ENCODE measurements at regions not wholly inside any gene's neighbourhood (a gene's known extent, or its start where the extent isn't known, plus 50 kb on each side); places are given as distances from the start of the nearest gene placed in this dataset.
"Not testable (repeated sequence)": the region's sequence is repeated elsewhere in the genome, so short reads cannot be mapped to it uniquely, and the experiment has no call there.

DNA sequence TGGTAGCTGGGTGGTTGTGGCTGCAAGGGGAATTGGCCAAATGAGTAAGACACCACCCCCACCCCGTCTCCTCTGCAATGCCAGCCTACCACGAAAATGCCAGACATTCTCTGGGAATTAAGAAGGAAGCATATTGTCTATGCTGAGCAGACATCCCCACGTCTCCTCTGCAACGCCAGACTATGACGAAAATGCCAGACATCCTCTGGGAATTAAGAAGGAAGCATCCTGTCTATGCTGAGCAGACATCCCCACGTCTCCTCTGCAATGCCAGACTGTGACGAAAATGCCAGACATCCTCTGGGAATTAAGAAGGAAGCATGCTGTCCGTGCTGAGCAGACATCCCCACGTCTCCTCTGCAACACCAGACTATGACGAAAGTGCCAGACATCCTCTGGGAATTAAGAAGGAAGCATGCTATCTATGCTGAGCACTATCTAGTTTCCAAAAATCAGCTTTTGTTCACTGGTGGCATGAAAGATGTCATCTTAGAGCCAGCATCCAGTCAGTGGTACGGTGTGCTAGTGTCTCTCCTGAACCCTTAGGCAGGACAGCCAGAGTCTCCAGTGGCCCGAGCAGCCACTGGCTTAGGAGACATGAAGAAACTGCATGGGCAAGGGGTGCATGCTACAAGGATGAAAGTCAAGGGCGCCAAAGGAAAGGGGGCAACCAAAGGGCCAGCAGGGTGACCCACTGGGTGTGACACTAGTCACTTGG, 339.8 kb upstream of the FRG1 start:
- DNase-seq (ENCODE audit: low read depth, low spot score) = no peak
- POLR2A ChIA-PET = no interaction called here
- CTCF ChIA-PET = no interaction called here
- H3K4me1 ChIP-seq (ENCODE audit: control insufficient read depth, insufficient read depth, low read length) = no peaks in the 10 kb centered on the region
- TF ChIP-seq, protein P1, sequence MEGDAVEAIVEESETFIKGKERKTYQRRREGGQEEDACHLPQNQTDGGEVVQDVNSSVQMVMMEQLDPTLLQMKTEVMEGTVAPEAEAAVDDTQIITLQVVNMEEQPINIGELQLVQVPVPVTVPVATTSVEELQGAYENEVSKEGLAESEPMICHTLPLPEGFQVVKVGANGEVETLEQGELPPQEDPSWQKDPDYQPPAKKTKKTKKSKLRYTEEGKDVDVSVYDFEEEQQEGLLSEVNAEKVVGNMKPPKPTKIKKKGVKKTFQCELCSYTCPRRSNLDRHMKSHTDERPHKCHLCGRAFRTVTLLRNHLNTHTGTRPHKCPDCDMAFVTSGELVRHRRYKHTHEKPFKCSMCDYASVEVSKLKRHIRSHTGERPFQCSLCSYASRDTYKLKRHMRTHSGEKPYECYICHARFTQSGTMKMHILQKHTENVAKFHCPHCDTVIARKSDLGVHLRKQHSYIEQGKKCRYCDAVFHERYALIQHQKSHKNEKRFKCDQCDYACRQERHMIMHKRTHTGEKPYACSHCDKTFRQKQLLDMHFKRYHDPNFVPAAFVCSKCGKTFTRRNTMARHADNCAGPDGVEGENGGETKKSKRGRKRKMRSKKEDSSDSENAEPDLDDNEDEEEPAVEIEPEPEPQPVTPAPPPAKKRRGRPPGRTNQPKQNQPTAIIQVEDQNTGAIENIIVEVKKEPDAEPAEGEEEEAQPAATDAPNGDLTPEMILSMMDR (IDR thresholded peaks at IDR 0.05) = no peak
- TF ChIP-seq SIN3A (IDR thresholded peaks at IDR 0.05; ENCODE audit: borderline replicate concordance, insufficient read depth, low read depth, low read length) (no peak), POLR2AphosphoS5 (IDR thresholded peaks at IDR 0.05; ENCODE audit: low read depth, low read length) (no peak), TCF7L2 (IDR thresholded peaks at IDR 0.05; ENCODE audit: low read depth, low read length) (no peak)
- TF ChIP-seq, protein P2, sequence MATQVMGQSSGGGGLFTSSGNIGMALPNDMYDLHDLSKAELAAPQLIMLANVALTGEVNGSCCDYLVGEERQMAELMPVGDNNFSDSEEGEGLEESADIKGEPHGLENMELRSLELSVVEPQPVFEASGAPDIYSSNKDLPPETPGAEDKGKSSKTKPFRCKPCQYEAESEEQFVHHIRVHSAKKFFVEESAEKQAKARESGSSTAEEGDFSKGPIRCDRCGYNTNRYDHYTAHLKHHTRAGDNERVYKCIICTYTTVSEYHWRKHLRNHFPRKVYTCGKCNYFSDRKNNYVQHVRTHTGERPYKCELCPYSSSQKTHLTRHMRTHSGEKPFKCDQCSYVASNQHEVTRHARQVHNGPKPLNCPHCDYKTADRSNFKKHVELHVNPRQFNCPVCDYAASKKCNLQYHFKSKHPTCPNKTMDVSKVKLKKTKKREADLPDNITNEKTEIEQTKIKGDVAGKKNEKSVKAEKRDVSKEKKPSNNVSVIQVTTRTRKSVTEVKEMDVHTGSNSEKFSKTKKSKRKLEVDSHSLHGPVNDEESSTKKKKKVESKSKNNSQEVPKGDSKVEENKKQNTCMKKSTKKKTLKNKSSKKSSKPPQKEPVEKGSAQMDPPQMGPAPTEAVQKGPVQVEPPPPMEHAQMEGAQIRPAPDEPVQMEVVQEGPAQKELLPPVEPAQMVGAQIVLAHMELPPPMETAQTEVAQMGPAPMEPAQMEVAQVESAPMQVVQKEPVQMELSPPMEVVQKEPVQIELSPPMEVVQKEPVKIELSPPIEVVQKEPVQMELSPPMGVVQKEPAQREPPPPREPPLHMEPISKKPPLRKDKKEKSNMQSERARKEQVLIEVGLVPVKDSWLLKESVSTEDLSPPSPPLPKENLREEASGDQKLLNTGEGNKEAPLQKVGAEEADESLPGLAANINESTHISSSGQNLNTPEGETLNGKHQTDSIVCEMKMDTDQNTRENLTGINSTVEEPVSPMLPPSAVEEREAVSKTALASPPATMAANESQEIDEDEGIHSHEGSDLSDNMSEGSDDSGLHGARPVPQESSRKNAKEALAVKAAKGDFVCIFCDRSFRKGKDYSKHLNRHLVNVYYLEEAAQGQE (IDR thresholded peaks at IDR 0.05; ENCODE audit: insufficient read depth in 1 of 2, low read depth in 2 of 2, low read length in 1 of 2) = no peak
- H3K9me3 ChIP-seq (ENCODE audit: control insufficient read depth, insufficient read depth, low read depth, low read length) = no peaks in the 10 kb centered on the region
- no peak overlapping the region for H3K4me3 ChIP-seq (ENCODE audit: low read depth in 2 of 2, low read length in 2 of 2)
- no peak overlapping the region for H3K27ac ChIP-seq (ENCODE audit: low read length)
- in situ Hi-C loops (cut with HindIII; ENCODE audit: low pct_unique_long_range_greater_than_20kb, low sequenced_read_pairs) (no loop called here), intact Hi-C loops (cut with micrococcal nuclease; ENCODE audit: unreplicated experiment) (no loop called here)
- no peaks in the 10 kb centered on the region for H3K36me3 ChIP-seq (ENCODE audit: control insufficient read depth, insufficient read depth, low read length)
- no TSS peak for BruUV-seq (replicated peaks)
- H3K27me3 ChIP-seq (ENCODE audit: control insufficient read depth, insufficient read depth, low read length) = no peaks in the 10 kb centered on the region
- ATAC-seq = no peak

DNA sequence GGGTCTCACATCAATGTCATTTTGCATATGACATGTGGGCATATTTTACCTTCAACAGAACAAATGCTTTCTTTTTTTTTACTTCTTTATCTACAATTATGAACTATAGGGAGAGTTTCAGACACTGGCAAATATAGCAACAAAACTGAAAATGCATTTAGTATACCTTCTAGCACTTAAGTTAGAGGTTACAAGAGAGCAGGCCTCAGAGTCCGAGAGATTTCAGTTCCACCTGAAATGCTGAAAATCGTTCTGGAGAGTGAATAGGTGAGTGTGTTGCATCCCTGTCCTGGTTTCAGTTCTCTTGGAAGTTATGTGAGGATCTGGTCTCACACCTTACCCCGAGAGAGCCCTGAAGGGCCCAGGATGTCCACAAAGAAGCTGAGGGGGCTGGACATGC, 337.8 kb upstream of the FRG1 start:
- H3K4me3 ChIP-seq (ENCODE audit: low read depth in 2 of 2, low read length in 2 of 2); H3K4me1 ChIP-seq (ENCODE audit: control insufficient read depth, insufficient read depth, low read length); intact Hi-C loops (cut with micrococcal nuclease; ENCODE audit: unreplicated experiment); H3K27me3 ChIP-seq (ENCODE audit: control insufficient read depth, insufficient read depth, low read length); BruUV-seq (replicated peaks); POLR2A ChIA-PET; in situ Hi-C loops (cut with HindIII; ENCODE audit: low pct_unique_long_range_greater_than_20kb, low sequenced_read_pairs); CTCF ChIA-PET; DNase-seq (ENCODE audit: low read depth, low spot score); H3K9me3 ChIP-seq (ENCODE audit: control insufficient read depth, insufficient read depth, low read depth, low read length); H3K27ac ChIP-seq (ENCODE audit: low read length); H3K36me3 ChIP-seq (ENCODE audit: control insufficient read depth, insufficient read depth, low read length); ATAC-seq: not testable (repeated sequence)

DNA sequence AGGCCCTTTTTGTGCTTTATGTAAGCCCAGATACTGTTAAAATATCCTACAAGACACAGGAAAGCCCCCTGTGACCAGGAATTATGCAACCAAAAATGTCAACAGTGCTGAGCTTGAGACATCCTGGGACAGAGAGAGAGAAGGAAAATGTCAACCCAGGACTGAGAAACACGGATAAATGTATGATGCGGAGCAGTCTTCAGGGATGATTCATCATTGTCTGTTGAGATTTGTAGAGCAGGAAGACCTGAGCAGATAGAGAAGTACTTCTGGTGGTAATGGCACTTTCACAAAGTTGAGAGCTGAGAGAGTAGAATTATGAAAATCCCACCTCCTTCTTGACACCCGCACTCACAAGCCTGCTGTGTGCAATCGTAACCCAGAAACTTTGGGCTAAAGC, 330.1 kb upstream of the FRG1 start:
- H3K27ac ChIP-seq (ENCODE audit: low read length); H3K4me1 ChIP-seq (ENCODE audit: control insufficient read depth, insufficient read depth, low read length); H3K27me3 ChIP-seq (ENCODE audit: control insufficient read depth, insufficient read depth, low read length); H3K36me3 ChIP-seq (ENCODE audit: control insufficient read depth, insufficient read depth, low read length); DNase-seq (ENCODE audit: low read depth, low spot score); H3K9me3 ChIP-seq (ENCODE audit: control insufficient read depth, insufficient read depth, low read depth, low read length); intact Hi-C loops (cut with micrococcal nuclease; ENCODE audit: unreplicated experiment); in situ Hi-C loops (cut with HindIII; ENCODE audit: low pct_unique_long_range_greater_than_20kb, low sequenced_read_pairs); H3K4me3 ChIP-seq (ENCODE audit: low read depth in 2 of 2, low read length in 2 of 2); ATAC-seq; POLR2A ChIA-PET; BruUV-seq (replicated peaks); CTCF ChIA-PET: not testable (repeated sequence)
